Ascending aorta (tissue), 2 donors: ENCODE measurements at regions not wholly inside any gene's neighbourhood (a gene's known extent, or its start where the extent isn't known, plus 50 kb on each side); places are given as distances from the start of the nearest gene placed in this dataset.

Experiments used
- DNase-seq, 2 donors: peaks; one replicate each; pipeline ENCODE4 v3.0.0-alpha.2; 2019; ENCODE audit warnings: low spot score in 2 of 2
- H3K27ac ChIP-seq, 2 donors: fragments of 200-600 bp; sonication (generic); one replicate each; pipeline ENCODE4 v1.5.1; 2016 to 2017; ENCODE audit warnings: mild to moderate bottlenecking in 1 of 2
- H3K27me3 ChIP-seq: fragments of 200-600 bp; sonication (generic); one replicate; pipeline ENCODE4 v1.5.1; 2017
- H3K36me3 ChIP-seq, 2 donors: fragments of 200-600 bp; sonication (generic); one replicate each; pipeline ENCODE4 v1.5.1; 2016
- H3K4me1 ChIP-seq, 2 donors: fragments of 200-600 bp; sonication (generic); one replicate each; pipeline ENCODE4 v1.5.1; 2016 to 2017; ENCODE audit warnings: mild to moderate bottlenecking in 1 of 2
- H3K4me3 ChIP-seq, 2 donors: fragments of 200-600 bp; sonication (generic); one replicate each; pipeline ENCODE4 v1.5.1; 2016 to 2017; ENCODE audit warnings: mild to moderate bottlenecking in 1 of 2
- H3K9me3 ChIP-seq, 2 donors: fragments of 200-600 bp; sonication (generic); one replicate each; pipeline ENCODE4 v1.5.1; 2016
- CTCF ChIP-seq, 3 experiments: fragments of 200-600 bp in 2 of 3; fragments of 450-650 bp in 1 of 3; sonication (generic) in 2 of 3; IDR thresholded peaks; one replicate each; pipeline ENCODE4 v1.5.1; 2016 to 2019; ENCODE audit warnings: antibody characterized with exemption in 3 of 3, mild to moderate bottlenecking in 1 of 3, moderate library complexity in 1 of 3
- intact Hi-C: fragments of 100-400 bp; cut with DNase I; formaldehyde crosslinking; loops from one replicate; pipeline ENCODE4 v1.15.1; 2023

- Histone ChIP-seq H3K27ac (no peak overlapping the region), H3K4me3 (no peak overlapping the region), H3K27me3 (no peaks in the 10 kb centered on the region), H3K9me3 (no peaks in the 10 kb centered on the region), H3K36me3 (no peaks in the 10 kb centered on the region), H3K4me1 (no peaks in the 10 kb centered on the region)
- DNase-seq = no peak
- TF ChIP-seq CTCF (IDR thresholded peaks at IDR 0.05) = no peak
- intact Hi-C loops = no loop called here
Measured at GRCh38 chr11:80900265-80900664, 1459.4 kb upstream of the TENM4 start.

- intact Hi-C loops = no loop called here
- Histone ChIP-seq H3K36me3 (no peaks in the 10 kb centered on the region), H3K9me3 (no peaks in the 10 kb centered on the region), H3K27ac (no peak overlapping the region), H3K4me3 (no peak overlapping the region), H3K27me3 (no peaks in the 10 kb centered on the region), H3K4me1 (no peaks in the 10 kb centered on the region)
- no peak for TF ChIP-seq CTCF (IDR thresholded peaks at IDR 0.05)
- DNase-seq = no peak
Measured at GRCh38 chr11:80899381-80899780, 1458.6 kb upstream of the TENM4 start.

- no peak for TF ChIP-seq CTCF (IDR thresholded peaks at IDR 0.05)
- H3K4me1 ChIP-seq = no peaks in the 10 kb centered on the region
- no peaks in the 10 kb centered on the region for H3K36me3 ChIP-seq
- intact Hi-C loops = no loop called here
- H3K4me3 ChIP-seq = no peak overlapping the region
- H3K27me3 ChIP-seq = no peaks in the 10 kb centered on the region
- H3K27ac ChIP-seq = no peak overlapping the region
- DNase-seq = no peak
- H3K9me3 ChIP-seq = no peaks in the 10 kb centered on the region
Measured at GRCh38 chr11:80898910-80899309, 1458.1 kb upstream of the TENM4 start.

- Histone ChIP-seq H3K27me3 (no peaks in the 10 kb centered on the region), H3K4me3 (no peak overlapping the region), H3K9me3 (no peaks in the 10 kb centered on the region), H3K36me3 (no peaks in the 10 kb centered on the region), H3K4me1 (no peaks in the 10 kb centered on the region), H3K27ac (no peak overlapping the region)
- intact Hi-C loops = no loop called here
- DNase-seq = no peak
- TF ChIP-seq CTCF (IDR thresholded peaks at IDR 0.05) = no peak
Measured at GRCh38 chr11:80886684-80887083, 1445.9 kb upstream of the TENM4 start.

GRCh38 chr11:80873310-80873999, 1432.6 kb upstream of the TENM4 start:
- Histone ChIP-seq H3K27me3 (no peaks in the 10 kb centered on the region), H3K27ac (no peak overlapping the region), H3K9me3 (no peaks in the 10 kb centered on the region), H3K36me3 (no peaks in the 10 kb centered on the region), H3K4me3 (no peak overlapping the region), H3K4me1 (no peaks in the 10 kb centered on the region)
- intact Hi-C loops = no loop called here
- TF ChIP-seq CTCF (IDR thresholded peaks at IDR 0.05) = no peak
- DNase-seq = no peak
